GM12878 (cell line): ENCODE measurements at regions not wholly inside any gene's neighbourhood (a gene's known extent, or its start where the extent isn't known, plus 50 kb on each side); places are given as distances from the start of the nearest gene placed in this dataset.

ENCODE experiments used
- BMI1 ChIP-seq: fragments of 450-650 bp; IDR thresholded peaks from 2 replicates; pipeline ENCODE4 v1.6.1; 2016; ENCODE audit warnings: mild to moderate bottlenecking, moderate library complexity, borderline replicate concordance
- EZH2 ChIP-seq: IDR thresholded peaks from 2 replicates; pipeline ENCODE4 v1.6.1; 2012; ENCODE audit warnings: low read depth, mild to moderate bottlenecking, control low read depth, inconsistent platforms, low read length, borderline replicate concordance; ENCODE audit not compliant: control insufficient read depth
- HDAC2 ChIP-seq: fragments of 200-600 bp; sonication (generic); IDR thresholded peaks from 2 replicates; pipeline ENCODE4 v1.6.1; 2017
- JUNB ChIP-seq: IDR thresholded peaks from 2 replicates; pipeline ENCODE4 v1.6.1; 2016; ENCODE audit warnings: antibody characterized with exemption, mild to moderate bottlenecking
- KDM1A ChIP-seq: fragments of 200-600 bp; sonication (generic); IDR thresholded peaks from 2 replicates; pipeline ENCODE4 v1.6.1; 2016; ENCODE audit warnings: borderline replicate concordance
- NFYA ChIP-seq: IDR thresholded peaks from 2 replicates; pipeline ENCODE4 v1.6.1; 2011; ENCODE audit warnings: low read depth, mild to moderate bottlenecking, low read length, improper control_type of control experiment, borderline replicate concordance
- TF ChIP-seq, protein P1 (sequence below): IDR thresholded peaks from 2 replicates; pipeline ENCODE4 v1.6.1; 2012; ENCODE audit warnings: low read depth, low read length, improper control_type of control experiment
- TF ChIP-seq, protein P2 (sequence below), 3 experiments: IDR thresholded peaks in 2 of 3; conservative IDR thresholded peaks in 1 of 3; 2 replicates each; pipeline ENCODE4 v1.5.1; 2011; ENCODE audit warnings: low read depth in 3 of 3, low read length in 3 of 3, mild to moderate bottlenecking in 3 of 3, control low read depth in 2 of 3, moderate library complexity in 2 of 3, inconsistent platforms in 1 of 3, mixed read lengths in 1 of 3; ENCODE audit not compliant: control insufficient read depth in 2 of 3, insufficient read depth in 1 of 3; ENCODE audit errors: extremely low read depth in 1 of 3

- no peak for TF ChIP-seq KDM1A
- TF ChIP-seq, protein P1, sequence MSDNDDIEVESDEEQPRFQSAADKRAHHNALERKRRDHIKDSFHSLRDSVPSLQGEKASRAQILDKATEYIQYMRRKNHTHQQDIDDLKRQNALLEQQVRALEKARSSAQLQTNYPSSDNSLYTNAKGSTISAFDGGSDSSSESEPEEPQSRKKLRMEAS: no peak
- TF ChIP-seq, protein P2, sequence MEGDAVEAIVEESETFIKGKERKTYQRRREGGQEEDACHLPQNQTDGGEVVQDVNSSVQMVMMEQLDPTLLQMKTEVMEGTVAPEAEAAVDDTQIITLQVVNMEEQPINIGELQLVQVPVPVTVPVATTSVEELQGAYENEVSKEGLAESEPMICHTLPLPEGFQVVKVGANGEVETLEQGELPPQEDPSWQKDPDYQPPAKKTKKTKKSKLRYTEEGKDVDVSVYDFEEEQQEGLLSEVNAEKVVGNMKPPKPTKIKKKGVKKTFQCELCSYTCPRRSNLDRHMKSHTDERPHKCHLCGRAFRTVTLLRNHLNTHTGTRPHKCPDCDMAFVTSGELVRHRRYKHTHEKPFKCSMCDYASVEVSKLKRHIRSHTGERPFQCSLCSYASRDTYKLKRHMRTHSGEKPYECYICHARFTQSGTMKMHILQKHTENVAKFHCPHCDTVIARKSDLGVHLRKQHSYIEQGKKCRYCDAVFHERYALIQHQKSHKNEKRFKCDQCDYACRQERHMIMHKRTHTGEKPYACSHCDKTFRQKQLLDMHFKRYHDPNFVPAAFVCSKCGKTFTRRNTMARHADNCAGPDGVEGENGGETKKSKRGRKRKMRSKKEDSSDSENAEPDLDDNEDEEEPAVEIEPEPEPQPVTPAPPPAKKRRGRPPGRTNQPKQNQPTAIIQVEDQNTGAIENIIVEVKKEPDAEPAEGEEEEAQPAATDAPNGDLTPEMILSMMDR (IDR thresholded peaks at IDR 0.05 in 2 of 3, conservative IDR thresholded peaks at IDR 0.05 in 1 of 3; ENCODE audit: control insufficient read depth in 2 of 3, extremely low read depth in 1 of 3, insufficient read depth in 1 of 3, low read depth in 3 of 3, low read length in 3 of 3): no peak
- TF ChIP-seq BMI1: no peak
- no peak for TF ChIP-seq EZH2
- TF ChIP-seq NFYA: no peak
- no peak for TF ChIP-seq HDAC2
- no peak for TF ChIP-seq JUNB
These were observed 473.5 kb upstream of the AKR1E2 start for GRCh38 chr10:4352414-4352961.
